GM12874 (cell line): ENCODE measurements at regions not wholly inside any gene's neighbourhood (a gene's known extent, or its start where the extent isn't known, plus 50 kb on each side); places are given as distances from the start of the nearest gene placed in this dataset.

Experiments
- TF ChIP-seq, protein P1 (sequence below): IDR thresholded peaks from 2 replicates; pipeline ENCODE4 v1.5.1; 2011; ENCODE audit warnings: low read depth, mild to moderate bottlenecking, control low read depth, low read length, moderate library complexity; ENCODE audit not compliant: insufficient read depth

- TF ChIP-seq, protein P1, sequence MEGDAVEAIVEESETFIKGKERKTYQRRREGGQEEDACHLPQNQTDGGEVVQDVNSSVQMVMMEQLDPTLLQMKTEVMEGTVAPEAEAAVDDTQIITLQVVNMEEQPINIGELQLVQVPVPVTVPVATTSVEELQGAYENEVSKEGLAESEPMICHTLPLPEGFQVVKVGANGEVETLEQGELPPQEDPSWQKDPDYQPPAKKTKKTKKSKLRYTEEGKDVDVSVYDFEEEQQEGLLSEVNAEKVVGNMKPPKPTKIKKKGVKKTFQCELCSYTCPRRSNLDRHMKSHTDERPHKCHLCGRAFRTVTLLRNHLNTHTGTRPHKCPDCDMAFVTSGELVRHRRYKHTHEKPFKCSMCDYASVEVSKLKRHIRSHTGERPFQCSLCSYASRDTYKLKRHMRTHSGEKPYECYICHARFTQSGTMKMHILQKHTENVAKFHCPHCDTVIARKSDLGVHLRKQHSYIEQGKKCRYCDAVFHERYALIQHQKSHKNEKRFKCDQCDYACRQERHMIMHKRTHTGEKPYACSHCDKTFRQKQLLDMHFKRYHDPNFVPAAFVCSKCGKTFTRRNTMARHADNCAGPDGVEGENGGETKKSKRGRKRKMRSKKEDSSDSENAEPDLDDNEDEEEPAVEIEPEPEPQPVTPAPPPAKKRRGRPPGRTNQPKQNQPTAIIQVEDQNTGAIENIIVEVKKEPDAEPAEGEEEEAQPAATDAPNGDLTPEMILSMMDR = no peak
Measured at GRCh38 chrX:20410540-20410939, 143.8 kb upstream of the RPS6KA3 start.

GRCh38 chrX:20409991-20410390, 143.3 kb upstream of the RPS6KA3 start:
- TF ChIP-seq, protein P1 = no peak

DNA sequence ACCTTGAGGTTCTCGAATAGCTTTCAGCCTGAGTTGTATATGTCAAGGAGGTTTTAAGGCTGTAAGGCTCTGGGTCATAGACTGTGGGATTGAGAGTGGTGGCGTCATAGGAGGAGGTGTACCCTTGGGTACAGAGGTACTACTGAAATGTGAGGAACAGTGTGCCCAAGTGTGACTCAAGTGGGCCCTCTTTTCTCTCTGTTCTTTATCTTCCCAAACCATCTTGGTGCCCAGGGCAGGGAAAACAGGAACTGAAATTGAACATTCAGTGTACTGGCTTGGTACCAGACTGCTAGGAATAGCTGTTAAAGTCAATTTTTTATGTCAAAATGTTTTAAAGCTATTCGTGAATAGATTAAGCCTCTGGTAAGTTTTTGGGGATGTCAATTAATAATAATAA, 136.2 kb upstream of the RPS6KA3 start:
- TF ChIP-seq, protein P1 = no peak

DNA sequence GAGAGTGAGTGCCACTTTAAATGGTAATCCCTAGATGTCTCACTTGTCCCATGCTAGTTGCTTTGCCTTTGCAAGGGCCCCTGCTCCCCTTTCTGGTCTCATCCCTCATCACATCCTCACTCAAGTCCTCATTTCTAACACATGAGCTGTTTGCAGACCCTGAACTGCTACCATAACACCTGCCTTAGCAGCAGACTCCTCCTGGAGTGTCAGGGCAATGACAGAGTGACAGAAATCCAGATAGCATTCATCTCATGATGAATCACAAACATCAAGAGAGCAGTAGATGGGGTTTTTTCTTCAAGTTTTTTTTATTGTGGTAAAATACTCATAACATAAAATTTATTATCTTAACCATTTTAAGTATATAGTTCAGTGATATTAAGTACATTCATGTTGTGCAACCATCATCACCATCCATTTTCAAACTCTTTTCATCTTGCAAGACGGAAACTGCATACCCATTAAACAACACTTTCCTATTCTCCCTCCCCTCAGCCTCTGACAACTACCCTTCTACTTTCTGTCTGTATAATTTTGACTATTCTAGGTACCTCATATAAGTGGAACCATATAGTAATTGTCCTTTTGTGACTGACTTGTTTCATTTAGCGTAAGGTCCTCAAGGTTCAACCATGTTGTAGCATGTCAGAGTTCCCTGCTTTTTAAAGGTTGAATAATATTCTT, 133.2 kb upstream of the RPS6KA3 start:
- TF ChIP-seq, protein P1 = no peak

DNA sequence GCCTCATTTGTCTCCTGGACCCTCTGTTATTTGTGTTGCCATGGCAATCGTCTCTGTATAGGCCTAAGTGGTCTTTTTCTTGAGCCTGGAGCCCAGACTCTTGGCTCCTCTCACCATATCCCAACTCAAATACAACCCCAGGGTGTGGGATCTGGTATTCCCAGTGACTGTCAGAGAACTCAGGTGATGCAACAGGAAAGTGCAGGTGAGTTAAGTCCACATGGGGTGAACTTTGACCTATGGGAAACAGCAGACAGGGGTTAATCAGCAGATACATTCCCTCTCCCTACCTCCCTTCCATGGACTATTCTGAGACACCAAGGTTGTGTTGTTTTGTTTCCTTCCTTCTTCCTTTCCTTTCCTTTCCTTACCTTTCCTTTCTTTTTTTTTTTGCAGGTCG, 130.9 kb upstream of the RPS6KA3 start:
- TF ChIP-seq, protein P1 = no peak

DNA sequence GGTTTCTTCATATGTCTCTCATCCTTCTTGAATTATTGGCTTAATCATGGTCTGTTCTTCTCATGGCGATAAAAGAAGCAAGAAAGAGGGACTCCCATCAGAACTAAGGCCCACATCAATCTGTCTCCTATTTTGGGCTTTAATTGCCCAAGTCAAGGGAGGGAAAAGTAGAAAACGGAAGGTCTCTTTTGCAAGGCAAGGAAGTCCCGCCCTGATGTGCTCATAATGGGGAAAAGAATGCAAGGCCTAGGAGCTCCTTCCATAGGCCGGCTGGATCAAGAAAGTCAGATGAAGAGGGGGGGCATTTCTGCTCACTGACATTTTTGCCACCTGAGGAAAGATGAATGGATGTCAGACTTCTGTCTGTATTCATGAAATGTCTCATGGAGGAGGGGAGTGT, 127.7 kb upstream of the RPS6KA3 start:
- TF ChIP-seq, protein P1 = no peak

- TF ChIP-seq, protein P1 = no peak
Measured at GRCh38 chrX:20393944-20394343, 127.2 kb upstream of the RPS6KA3 start.
